Left renal cortex interstitium (tissue), 4 donors: ENCODE measurements at regions not wholly inside any gene's neighbourhood (a gene's known extent, or its start where the extent isn't known, plus 50 kb on each side); places are given as distances from the start of the nearest gene placed in this dataset.
A peak's percentile ranks its signal among the peaks of the same experiment; 100 is the strongest.

Experiments
- DNase-seq, 4 donors: peaks; one replicate each; pipeline ENCODE4 v3.0.0-alpha.2; 2013; ENCODE audit warnings: low read depth in 4 of 4, low spot score in 2 of 4, missing footprints in 1 of 4

GRCh38 chr18:57202881-57203280 lies 56.0 kb downstream of the BOD1L2 start:
- no peak for DNase-seq

- DNase-seq: no peak
Measured at GRCh38 chr18:57205641-57206040, 58.8 kb downstream of the BOD1L2 start.

GRCh38 chr18:57207124-57207916 lies 60.4 kb downstream of the BOD1L2 start:
- DNase-seq: no peak

GRCh38 chr18:57208047-57208446 lies 61.2 kb downstream of the BOD1L2 start:
- DNase-seq: no peak

- DNase-seq: no peak
Measured at GRCh38 chr18:57209713-57210106, 62.8 kb downstream of the BOD1L2 start.

- DNase-seq: no peak
Measured at GRCh38 chr18:57210107-57210715, 63.3 kb downstream of the BOD1L2 start.

GRCh38 chr18:57210716-57211411 lies 64.0 kb downstream of the BOD1L2 start:
- no peak for DNase-seq

- DNase-seq: no peak
Measured at GRCh38 chr18:57211412-57211750, 64.5 kb downstream of the BOD1L2 start.

- DNase-seq: no peak
Measured at GRCh38 chr18:57211776-57212175, 64.9 kb downstream of the BOD1L2 start.

GRCh38 chr18:57212678-57213077 lies 65.8 kb downstream of the BOD1L2 start:
- no peak for DNase-seq

- no peak for DNase-seq
Measured at GRCh38 chr18:57214976-57215375, 68.1 kb downstream of the BOD1L2 start.

GRCh38 chr18:57218281-57218680 lies 71.4 kb downstream of the BOD1L2 start:
- DNase-seq: no peak

- no peak for DNase-seq
Measured at GRCh38 chr18:57219964-57220363, 73.1 kb downstream of the BOD1L2 start.

- peak in 3 of 4 donors; percentile 20 to 49 (median 41) for DNase-seq
Measured at GRCh38 chr18:57220480-57220879, 73.6 kb downstream of the BOD1L2 start.

GRCh38 chr18:57220930-57221483 lies 74.1 kb downstream of the BOD1L2 start:
- no peak for DNase-seq

- no peak for DNase-seq
Measured at GRCh38 chr18:57223144-57223870, 76.4 kb downstream of the BOD1L2 start.

- DNase-seq: no peak
Measured at GRCh38 chr18:57230861-57231585, 84.1 kb downstream of the BOD1L2 start.

GRCh38 chr18:57231864-57232263 lies 85.0 kb downstream of the BOD1L2 start:
- DNase-seq: no peak

- DNase-seq: no peak
Measured at GRCh38 chr18:57234346-57234745, 87.5 kb downstream of the BOD1L2 start.

- no peak for DNase-seq
Measured at GRCh38 chr18:57241869-57242268, 95.0 kb downstream of the BOD1L2 start.
